Transverse colon (tissue), 4 donors: ENCODE measurements at regions not wholly inside any gene's neighbourhood (a gene's known extent, or its start where the extent isn't known, plus 50 kb on each side); places are given as distances from the start of the nearest gene placed in this dataset.

Experiments
- DNase-seq: peaks from one replicate; pipeline ENCODE4 v3.0.0-alpha.2; 2019
- H3K27ac ChIP-seq, 4 donors: fragments of 200-600 bp; sonication (generic); 2 replicates each; pipeline ENCODE4 v1.5.1; 2016 to 2018; ENCODE audit warnings: inconsistent platforms in 4 of 4
- H3K27me3 ChIP-seq: fragments of 200-600 bp; sonication (generic); 2 replicates; pipeline ENCODE4 v1.5.1; 2017; ENCODE audit warnings: inconsistent platforms
- H3K36me3 ChIP-seq, 4 donors: fragments of 200-600 bp; sonication (generic); 2 replicates each; pipeline ENCODE4 v1.5.1; 2017 to 2019; ENCODE audit warnings: inconsistent platforms in 4 of 4
- H3K4me1 ChIP-seq, 4 donors: fragments of 200-600 bp; sonication (generic); 2 replicates each; pipeline ENCODE4 v1.5.1; 2017 to 2020; ENCODE audit warnings: inconsistent platforms in 4 of 4
- H3K4me3 ChIP-seq, 4 donors: fragments of 200-600 bp; sonication (generic); 1 replicate in 1 of 4; 2 replicates in 3 of 4; pipeline versions ENCODE4 v1.5.1 to v1.6.1; 2017 to 2019; ENCODE audit warnings: inconsistent platforms in 4 of 4
- H3K9me3 ChIP-seq, 2 donors: fragments of 200-600 bp; sonication (generic); 2 replicates each; pipeline ENCODE4 v1.5.1; 2017 to 2019; ENCODE audit warnings: inconsistent platforms in 2 of 2
- CTCF ChIP-seq, 5 experiments: fragments of 200-600 bp in 3 of 5; fragments of 450-650 bp in 2 of 5; sonication (generic) in 3 of 5; IDR thresholded peaks; 1 replicate in 2 of 5; 2 replicates in 3 of 5; pipeline ENCODE4 v1.5.1; 2016 to 2017; ENCODE audit warnings: antibody characterized with exemption in 5 of 5, inconsistent platforms in 3 of 5, mild to moderate bottlenecking in 2 of 5, moderate library complexity in 1 of 5
- EP300 ChIP-seq: sonication (generic); formaldehyde crosslinking; IDR thresholded peaks from one replicate; pipeline ENCODE4 v1.6.1; 2017; ENCODE audit warnings: antibody characterized with exemption, low read depth
- POLR2A ChIP-seq: fragments of 450-650 bp; IDR thresholded peaks from one replicate; pipeline ENCODE4 v1.6.1; 2016; ENCODE audit warnings: antibody characterized with exemption, mild to moderate bottlenecking, moderate library complexity
- POLR2AphosphoS5 ChIP-seq, 3 donors: sonication (generic); formaldehyde crosslinking; IDR thresholded peaks; one replicate each; pipeline ENCODE4 v1.6.1; 2016; ENCODE audit warnings: antibody characterized with exemption in 3 of 3
- WGBS, 2 donors: methylation state at CpG; one replicate each; pipeline ENCODE4 v1.1.5; 2018; ENCODE audit warnings: low coverage in 1 of 2; 5-methylcytosine and 5-hydroxymethylcytosine counted together
- in situ Hi-C, 4 donors: fragments of 200-750 bp; cut with MboI; loops; one replicate each; pipeline versions ENCODE4 v1.15.0 to v1.15.1; 2017; ENCODE audit warnings: low sequenced_read_pairs in 3 of 4, low pct_ligation_motif_present in 1 of 4, low pct_unique_long_range_greater_than_20kb in 1 of 4
- intact Hi-C: fragments of 100-400 bp; cut with DNase I; formaldehyde crosslinking; loops from one replicate; pipeline ENCODE4 v1.15.1; 2023; ENCODE audit warnings: low total_unique reads

GRCh38 chr2:126579868-126580267, 76.1 kb upstream of the GYPC start:
- in situ Hi-C loops (no loop called here), intact Hi-C loops (no loop called here)
- Histone ChIP-seq H3K27ac (no peak overlapping the region), H3K36me3 (no peaks in the 10 kb centered on the region), H3K9me3 (no peaks in the 10 kb centered on the region), H3K27me3 (no peaks in the 10 kb centered on the region), H3K4me1 (no peaks in the 10 kb centered on the region), H3K4me3 (no peak overlapping the region)
- no peak for TF ChIP-seq EP300
- TF ChIP-seq POLR2A, result no peak
- TF ChIP-seq POLR2AphosphoS5 (IDR thresholded peaks at IDR 0.05), result no peak
- TF ChIP-seq CTCF (IDR thresholded peaks at IDR 0.05), result no peak
- DNase-seq, result no peak
- WGBS, 2 donors, result 76 to 84% methylated on average over 6 to 9 of the region's 9 CpGs

DNA sequence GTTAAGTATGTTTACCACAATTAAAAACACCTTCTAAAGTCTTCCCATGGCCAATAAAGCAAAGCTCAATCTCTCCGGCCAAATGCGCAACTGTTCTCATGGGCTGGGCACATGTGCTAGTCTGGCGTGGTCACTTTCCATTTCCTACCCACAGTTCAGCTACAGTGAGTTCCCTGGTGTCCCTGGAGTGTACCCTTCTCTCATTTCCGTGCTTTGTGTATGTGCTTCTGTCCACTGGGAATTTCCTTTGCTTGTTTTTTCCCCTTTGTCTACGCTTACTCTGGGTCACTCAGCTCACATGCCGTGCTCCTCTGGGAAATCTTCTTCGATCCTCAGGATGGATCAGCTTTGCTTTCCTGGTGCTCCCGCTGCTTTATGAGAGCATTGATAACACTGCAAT, 69.6 kb upstream of the GYPC start:
- intact Hi-C loops, result no loop called here
- Histone ChIP-seq H3K36me3 (no peaks in the 10 kb centered on the region), H3K4me3 (no peak overlapping the region), H3K27me3 (no peaks in the 10 kb centered on the region), H3K4me1 (no peaks in the 10 kb centered on the region), H3K9me3 (no peaks in the 10 kb centered on the region), H3K27ac (no peak overlapping the region)
- 89 to 94% methylated on average over 4 to 8 of the region's 8 CpGs for WGBS, 2 donors
- in situ Hi-C loops, result no loop called here
- DNase-seq, result no peak
- TF ChIP-seq POLR2A, result no peak
- no peak for TF ChIP-seq POLR2AphosphoS5 (IDR thresholded peaks at IDR 0.05)
- no peak for TF ChIP-seq CTCF (IDR thresholded peaks at IDR 0.05)
- no peak for TF ChIP-seq EP300

DNA sequence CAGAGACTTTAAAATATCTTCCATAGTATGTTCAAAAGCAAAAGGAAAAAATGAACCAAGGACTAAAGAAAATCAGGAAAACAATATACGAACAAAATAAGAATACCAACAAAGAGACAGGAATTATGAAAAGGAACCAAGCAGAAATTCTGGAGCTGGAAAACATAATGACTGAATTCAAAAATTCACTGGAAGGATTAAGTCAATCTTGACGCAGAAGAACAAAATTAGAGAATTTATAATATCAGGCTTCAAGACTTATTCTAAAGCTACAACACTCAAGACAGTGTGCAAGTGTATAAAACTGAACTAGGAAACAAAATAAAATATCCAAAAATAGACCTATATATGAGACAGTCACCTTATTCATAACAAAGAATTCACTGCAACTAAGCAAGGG, 56.9 kb upstream of the GYPC start:
- intact Hi-C loops, result no loop called here
- no peak overlapping the region for H3K27ac ChIP-seq
- no peaks in the 10 kb centered on the region for H3K4me1 ChIP-seq
- DNase-seq, result no peak
- in situ Hi-C loops, result no loop called here
- H3K27me3 ChIP-seq, result no peaks in the 10 kb centered on the region
- H3K36me3 ChIP-seq, result no peaks in the 10 kb centered on the region
- WGBS, 2 donors, result 93 to 94% methylated on average over 2 of the region's 2 CpGs
- TF ChIP-seq EP300 (no peak), POLR2AphosphoS5 (IDR thresholded peaks at IDR 0.05) (no peak), POLR2A (no peak), CTCF (IDR thresholded peaks at IDR 0.05) (no peak)
- no peak overlapping the region for H3K4me3 ChIP-seq
- H3K9me3 ChIP-seq, result peaks cover 0 to 4% of the 10 kb centered on the region in 2 donors

DNA sequence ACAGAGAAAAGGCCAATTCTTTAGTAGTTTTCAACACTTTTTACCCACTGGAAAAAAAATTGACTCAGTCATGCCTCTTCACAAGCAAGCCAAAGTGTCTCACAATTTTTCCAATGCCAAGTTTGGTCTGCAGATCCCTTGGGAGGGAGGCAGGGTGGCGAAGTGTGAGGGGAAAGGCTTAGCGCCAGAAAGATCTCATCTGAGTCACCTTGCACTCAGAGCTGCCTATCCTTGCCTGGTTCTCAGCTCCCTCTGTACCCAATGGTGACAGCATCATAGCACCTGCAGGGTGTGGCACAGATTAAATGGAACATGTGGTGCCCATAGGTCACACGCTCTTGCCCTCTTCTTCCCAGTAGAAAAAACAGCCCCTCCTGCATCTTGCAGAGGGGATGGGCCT, 55.2 kb upstream of the GYPC start:
- in situ Hi-C loops, result no loop called here
- no peak for DNase-seq
- peaks cover 0 to 7% of the 10 kb centered on the region in 2 donors for H3K9me3 ChIP-seq
- no peaks in the 10 kb centered on the region for H3K27me3 ChIP-seq
- WGBS, 2 donors, result 84% methylated on average over 3 of the region's 3 CpGs; no CpG with 5 or more reads in 1 of the 2 donors
- TF ChIP-seq CTCF (IDR thresholded peaks at IDR 0.05) (no peak), POLR2A (no peak), POLR2AphosphoS5 (IDR thresholded peaks at IDR 0.05) (no peak), EP300 (no peak)
- intact Hi-C loops, result no loop called here
- no peaks in the 10 kb centered on the region for H3K4me1 ChIP-seq
- H3K4me3 ChIP-seq, result no peak overlapping the region
- H3K27ac ChIP-seq, result no peak overlapping the region
- H3K36me3 ChIP-seq, result no peaks in the 10 kb centered on the region
